Stimulated activated CD4-positive, alpha-beta T cell treated with anti-CD3 and anti-CD28 coated beads, Interleukin-15, amount 100 ng/mL, for 48 hours (primary cell): ENCODE measurements at regions not wholly inside any gene's neighbourhood (a gene's known extent, or its start where the extent isn't known, plus 50 kb on each side); places are given as distances from the start of the nearest gene placed in this dataset.
"Not testable (repeated sequence)": the region's sequence is repeated elsewhere in the genome, so short reads cannot be mapped to it uniquely, and the experiment has no call there.

Experiments used
- DNase-seq, 2 donors: peaks; one replicate each; pipeline ENCODE4 v3.0.0-alpha.2; 2020; ENCODE audit warnings: low read depth in 2 of 2

DNA sequence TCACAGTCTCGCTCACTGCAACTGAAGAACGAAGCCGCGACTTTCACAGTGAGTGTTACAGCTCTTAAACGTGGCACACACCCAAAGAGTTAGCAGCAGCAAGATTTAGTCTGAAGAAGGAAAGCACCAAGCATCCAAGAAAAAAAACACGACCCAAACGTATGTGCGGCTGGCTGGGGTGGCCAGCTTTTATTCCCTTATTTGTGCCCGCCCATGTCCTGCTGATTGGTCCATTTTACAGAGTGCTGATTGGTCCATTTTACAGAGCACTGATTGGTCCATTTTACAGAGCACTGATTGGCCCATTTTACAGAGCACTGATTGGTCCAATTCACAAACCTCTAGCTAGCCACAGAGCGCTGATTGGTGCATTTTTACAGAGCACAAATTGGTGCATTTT, 323.0 kb upstream of the ATP10A start:
- not testable (repeated sequence) for DNase-seq

DNA sequence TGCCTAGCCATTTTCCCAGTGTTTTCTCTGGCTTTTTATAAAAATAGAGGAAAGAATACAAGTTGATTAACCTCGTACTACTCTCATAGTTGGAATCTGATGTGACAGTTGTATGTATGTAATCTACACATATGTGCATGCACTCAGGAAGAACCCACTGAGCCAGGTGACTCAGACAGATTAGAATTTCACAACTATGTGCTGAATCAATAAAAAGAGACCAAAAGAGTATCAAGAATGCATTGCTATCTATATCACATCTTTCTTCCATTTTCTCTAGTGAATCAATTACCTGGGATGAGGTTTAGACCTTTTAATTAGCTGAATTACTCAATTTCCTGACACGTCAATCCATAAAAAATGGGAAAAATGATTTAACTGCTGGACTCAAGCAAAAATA, 319.3 kb upstream of the ATP10A start:
- DNase-seq = no peak

DNA sequence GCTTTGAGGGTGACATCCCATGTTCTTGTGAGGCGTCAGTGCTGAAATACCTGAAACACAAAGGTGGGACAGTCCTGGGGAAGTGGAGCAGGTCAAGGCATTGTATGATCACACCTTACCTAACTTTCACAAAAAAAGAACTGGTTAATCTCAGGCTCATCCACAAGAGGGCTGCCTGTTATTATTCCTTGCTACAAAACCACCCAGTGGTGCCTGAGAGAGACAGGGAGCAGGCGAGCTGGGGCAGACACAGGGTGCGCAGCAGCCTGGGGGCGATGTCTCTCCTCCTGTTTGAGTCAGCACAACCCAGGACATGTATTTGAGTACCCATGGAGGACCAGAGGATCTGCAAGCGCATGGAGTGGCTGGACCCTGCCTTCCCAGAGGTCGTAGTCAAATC, 316.8 kb upstream of the ATP10A start:
- no peak for DNase-seq

DNA sequence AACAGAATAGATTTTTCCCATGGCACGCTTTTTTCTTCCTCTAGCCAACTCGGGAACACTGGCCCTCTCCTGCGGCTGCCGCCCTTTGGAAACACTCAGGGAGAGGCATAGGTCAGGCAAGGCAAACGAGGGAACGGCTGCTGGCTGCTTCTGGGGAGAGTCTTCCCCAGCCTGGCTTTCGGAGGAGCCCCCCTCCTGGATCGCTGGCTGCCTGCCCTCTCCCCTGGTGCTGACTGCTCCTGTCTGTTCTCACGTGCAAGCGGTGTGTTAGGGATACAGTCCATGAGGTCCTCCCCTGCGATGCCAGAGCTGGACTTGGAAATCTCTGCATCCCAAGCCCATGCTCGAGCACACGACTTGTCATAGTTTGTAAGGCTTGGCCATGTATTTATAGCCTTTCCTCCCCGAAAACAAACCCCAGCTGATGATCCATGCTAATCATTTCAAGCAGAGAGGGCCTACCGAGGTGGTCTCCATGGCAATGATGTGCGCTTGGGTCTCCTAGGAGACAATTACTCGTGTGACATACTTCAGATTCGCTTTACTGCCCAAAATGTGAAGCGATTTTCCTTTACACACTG, 315.6 kb upstream of the ATP10A start:
- no peak for DNase-seq

DNA sequence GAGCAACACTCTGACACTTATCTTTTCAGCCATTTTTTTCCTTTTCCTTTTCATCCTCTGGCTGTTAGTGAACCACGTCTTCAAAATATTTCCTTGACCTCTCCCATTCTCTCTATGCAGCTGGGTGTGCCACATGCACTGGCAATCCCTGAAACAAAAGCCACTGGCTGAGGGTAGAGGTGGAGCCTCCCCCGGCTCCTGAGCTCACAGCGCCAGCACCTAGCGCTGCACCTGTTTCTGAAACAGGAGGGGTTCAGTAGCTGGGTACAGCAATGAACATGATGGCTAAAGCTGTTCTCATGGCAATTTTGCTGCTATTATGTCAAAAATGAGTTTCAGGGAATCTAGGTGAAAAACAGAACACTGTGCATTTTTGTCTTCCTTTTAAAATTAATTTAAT, 314.7 kb upstream of the ATP10A start:
- no peak for DNase-seq

DNA sequence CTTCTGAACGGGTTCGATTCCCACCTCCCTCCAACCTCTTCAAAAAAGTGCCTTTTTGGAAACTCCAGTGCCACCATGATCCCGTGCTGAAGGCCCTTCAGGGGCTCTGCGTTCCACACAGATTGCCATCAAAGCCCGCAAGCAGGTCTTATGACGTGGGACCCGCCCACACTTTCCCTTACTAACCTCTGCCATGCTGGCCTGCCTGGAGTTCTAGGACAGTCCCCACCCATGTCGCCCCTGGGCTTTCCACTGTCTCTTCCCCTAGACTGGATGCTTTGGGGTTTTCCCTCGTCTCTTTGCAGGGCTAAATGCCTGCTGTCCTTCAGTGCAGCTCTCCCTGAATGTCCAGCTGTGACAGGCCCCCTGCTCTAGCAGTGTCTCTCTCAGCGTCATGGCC, 313.7 kb upstream of the ATP10A start:
- DNase-seq = no peak

DNA sequence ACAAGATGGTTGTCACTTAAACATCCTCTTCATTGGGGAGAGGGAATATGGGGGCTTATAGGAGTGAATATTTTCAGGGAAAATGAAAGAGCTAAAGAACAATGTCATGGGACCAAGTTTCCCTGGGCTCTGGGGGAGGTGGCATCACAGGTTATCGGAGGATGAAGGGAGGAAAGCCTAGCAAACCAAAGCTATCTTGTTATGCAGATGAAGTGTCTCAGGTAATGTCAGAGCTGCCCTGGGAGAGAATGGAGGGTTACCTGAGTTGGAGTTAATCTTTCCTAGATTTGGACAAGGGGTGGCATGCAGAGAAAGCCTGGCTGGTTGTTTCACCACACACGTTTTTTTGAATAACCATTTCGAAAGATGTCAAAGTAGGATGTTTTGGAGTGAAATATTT, 308.1 kb upstream of the ATP10A start:
- no peak for DNase-seq

DNA sequence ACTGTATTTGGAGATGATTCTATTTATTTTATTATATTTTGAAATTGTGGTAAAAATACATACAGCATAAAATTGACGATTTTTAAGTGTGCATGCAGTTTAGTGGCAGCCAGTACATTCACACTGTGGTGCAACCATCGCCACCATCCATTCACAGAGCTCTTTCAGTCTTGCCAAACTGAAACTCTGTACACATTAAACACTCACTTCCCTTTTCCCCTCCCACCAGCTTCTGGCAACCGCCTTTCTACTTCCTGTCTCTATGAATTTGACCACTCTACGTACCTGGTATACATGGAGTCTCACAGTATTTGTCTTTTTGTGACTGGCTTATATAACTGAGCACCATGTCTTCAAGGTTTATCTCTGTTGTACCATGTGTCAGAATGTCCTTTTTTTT, 303.3 kb upstream of the ATP10A start:
- no peak for DNase-seq

DNA sequence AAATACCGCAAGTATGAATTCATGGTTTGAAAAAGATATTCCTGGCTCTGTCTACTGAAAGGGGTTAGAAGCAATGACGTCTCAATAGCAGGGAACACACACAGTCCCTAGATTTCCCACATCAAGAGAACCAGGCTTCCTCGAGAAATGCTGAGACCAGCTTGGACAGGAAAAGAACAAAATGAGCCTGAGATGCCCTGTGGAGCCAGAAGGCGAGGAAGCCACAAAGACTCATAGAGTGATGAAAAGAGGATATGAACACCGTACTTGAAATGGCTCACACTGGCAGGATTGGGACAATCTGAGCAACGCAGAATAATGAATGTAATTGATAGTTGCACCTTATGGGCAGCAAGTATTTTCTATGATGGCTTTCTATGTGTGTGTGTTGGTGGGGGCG, 302.4 kb upstream of the ATP10A start:
- DNase-seq = no peak

DNA sequence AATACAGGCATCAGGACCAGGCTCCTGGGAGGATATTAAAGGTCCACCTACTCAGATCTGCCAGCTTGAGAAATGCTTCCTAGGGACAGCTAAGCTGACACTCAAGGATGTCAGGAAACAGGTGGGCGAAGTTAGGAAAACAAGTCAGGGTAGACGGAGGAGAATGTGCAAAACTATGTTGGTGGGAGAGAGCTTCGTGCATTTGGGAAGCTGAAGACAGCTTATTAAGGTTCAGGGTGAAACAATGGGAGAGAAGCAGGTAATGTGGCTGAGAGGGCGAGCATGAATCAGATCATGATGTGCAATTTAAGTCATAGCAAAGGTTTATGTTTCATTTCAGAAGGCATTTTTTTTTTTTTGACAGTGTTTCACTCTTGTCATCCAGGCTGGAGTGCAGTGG, 297.2 kb upstream of the ATP10A start:
- DNase-seq = no peak

DNA sequence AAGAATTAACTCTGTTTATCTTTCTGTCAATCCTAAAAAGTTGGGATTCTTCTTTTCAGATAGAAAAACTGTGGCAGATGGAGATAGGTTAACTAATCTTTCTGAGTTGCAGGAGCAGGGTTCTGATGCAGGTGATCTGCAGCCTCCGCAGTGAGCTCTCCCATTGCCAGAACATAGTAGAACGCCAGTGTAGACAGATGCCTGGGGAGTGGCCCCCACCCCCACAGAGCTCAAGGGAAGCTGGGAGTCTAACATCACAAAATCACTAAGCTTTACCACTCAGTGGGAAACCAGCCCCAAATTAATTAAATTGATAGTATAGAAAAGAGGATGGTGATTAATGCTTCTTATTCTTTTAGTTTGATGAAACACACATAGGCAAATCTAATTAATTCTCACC, 295.0 kb upstream of the ATP10A start:
- no peak for DNase-seq

DNA sequence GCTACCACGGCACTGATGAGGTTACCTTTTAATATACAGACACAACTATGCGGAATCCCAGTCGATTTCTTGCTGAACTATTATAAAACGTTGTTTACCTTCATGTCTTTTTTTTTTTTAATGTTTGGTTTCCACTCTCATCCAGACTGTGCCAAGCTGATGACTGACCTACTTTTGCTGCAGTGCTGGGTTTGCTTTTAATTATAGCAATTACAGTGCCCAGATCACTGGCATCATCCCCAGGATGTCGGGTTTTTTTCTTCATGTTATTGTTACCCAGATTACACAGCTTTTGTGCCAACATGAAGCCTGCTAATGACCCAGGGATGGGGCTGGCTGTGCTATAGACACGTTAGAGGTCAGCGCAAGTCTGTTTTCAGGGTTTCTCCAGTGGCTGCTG, 294.0 kb upstream of the ATP10A start:
- no peak for DNase-seq

DNA sequence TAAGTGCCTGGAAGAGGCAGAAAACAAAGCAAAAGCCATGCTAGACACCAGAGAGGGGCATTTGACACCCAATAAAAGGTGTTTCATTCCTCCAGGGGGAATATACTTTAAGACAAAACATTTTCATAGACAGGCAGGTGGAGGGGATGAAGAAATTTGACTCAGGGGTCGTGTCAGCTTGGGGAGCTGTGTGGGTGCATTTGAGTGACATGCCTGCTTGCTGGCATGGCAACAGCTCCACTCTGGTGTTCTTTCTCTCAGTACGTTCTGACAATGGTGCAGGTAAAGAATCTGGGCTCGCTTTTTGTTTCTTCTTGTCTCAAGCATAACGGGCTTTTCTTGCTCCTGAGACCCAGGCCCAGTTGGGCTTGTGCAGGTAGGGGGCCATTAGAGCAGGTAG, 292.9 kb upstream of the ATP10A start:
- DNase-seq = no peak

DNA sequence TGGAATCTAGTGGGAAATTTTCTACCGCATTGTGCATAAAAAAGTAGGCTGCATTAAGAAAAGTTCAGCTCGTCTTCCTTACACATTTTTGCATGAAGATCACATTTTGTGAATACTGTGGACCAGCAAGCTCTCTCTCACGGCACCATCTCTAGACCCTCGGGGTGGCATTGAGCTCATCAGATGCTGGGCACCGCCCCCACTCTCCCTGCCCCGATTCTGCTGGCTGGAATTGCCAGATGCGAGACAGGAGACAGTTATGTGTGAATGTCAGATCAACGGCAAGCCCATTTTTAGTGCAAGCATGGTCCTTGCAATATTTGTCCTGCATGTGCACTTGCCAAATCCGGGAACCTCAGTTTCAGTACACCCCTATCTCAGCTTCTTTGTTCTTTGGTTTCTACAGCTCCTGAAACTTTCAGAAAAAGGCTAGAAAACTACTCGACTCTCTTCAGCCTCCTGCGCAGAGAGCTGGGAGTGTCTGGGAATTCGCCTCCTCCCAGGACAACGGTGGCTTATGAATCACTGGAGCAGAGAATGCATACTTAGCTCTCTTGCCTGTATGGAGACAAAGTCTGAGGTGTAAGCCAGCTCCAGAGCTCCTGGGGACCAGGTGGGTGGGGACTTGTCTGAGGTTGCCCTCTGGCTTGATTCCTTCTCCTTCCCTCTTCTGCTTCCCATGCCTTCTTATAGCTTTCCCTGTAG, 285.2 kb upstream of the ATP10A start:
- DNase-seq = no peak

DNA sequence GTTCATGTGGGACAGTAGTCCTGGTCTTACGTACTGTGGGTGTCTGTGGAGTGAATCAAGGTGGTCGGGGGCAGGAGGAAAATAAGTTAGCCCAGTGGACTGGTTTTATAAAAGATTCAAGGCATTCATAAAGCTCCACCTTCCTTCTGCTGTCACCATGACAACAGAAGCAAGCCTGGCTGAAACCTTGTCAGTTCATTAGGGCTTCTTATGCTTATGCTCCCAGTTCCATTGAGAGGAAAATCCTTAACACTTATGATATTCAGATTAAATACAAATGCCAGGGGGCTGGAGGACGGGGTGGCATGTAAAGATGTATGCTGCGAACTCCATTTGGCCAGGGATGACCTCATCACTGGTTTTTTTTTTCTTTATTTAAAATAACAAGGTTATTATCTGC, 283.1 kb upstream of the ATP10A start:
- DNase-seq = no peak

DNA sequence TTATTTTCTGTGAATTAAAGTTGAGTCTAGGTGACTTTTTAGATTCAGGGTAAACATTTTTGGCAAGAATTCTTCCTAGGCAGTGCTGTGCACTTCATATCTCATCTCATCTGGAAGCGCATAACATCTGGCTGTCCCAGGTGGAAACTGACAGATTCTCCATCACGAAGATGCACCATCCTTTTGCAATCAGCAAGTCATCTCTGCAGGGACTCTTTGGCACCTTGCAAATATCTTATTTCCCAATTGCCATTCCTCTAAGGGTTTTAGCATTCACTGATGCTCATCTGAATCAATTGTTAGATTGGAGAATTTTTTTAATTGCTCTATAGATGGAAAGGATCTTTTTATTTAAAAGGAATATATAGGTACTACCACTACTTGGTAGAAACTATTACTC, 282.7 kb upstream of the ATP10A start:
- no peak for DNase-seq

DNA sequence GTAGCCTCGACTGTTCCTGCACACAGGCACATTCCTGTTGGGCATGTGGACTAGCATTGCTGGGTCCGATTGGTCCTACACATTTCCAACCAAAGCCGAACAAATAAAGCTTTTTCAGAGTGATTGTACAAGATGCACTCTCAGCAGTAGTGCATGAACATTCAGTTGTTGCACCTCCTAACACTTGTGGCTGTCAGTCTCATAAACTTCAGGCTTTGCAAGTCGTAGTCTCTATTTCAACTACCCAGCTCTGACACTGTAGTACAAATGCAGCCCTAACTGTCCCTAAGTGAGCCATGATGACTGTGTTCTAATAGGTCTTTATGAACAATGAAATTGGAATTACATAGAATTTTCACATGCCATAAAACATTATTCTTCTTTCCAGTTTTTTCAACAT, 281.7 kb upstream of the ATP10A start:
- no peak for DNase-seq

DNA sequence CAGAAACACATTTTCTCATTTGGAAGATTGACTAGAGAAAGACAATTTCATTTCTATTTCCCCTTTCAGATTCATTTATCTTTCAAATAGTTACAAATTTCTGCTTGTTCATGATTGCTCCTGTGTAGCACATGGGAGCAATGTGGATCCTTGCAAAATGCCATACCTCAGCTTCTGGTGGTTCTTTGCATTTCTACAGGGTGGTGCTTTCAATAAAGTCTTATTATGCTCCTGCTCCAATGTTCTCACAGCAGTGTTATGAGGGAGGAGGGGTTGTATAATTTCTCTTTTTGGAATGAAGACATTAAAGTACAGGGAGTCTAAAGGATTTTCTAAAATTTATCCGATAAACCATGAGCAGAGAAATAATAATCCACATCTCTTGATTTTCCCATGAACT, 280.1 kb upstream of the ATP10A start:
- DNase-seq = no peak

DNA sequence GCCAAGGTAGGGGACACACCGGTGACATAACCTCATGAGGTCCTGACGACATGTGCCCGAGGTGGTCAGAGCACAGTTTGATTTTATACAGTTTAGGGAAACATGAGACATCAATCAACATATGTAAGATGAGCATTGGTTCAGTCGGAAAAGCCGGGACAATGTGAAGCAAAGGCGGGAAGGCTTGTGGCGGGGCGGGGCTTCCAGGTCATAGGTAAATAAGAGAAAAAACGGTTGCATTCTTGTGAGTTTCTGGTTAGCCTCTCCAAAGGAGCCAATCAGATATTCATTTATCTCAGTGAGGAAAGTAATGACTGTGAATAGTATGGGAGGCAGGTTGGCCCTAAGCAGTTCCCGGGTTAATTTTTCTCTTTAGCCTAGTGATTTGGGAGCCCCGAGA, 271.7 kb upstream of the ATP10A start:
- no peak for DNase-seq

DNA sequence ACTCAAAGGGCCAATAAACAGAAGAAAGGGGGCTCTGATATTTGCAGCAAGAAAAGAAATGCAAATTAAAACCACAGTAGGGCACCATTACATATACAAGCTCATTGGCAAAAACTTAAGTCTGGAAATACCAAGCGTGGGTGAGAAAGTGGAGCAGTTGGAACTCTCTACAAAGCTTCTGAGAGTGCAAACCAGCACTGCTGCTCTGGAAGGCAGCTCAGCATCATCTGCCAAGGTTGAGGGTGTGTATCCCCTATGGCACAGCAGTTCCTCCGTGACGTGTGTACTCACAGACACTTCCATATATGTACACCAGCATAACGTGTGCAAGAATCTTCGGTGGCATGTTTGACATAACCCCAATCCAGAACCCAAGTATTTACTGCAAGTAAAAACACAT, 271.0 kb upstream of the ATP10A start:
- no peak for DNase-seq

DNA sequence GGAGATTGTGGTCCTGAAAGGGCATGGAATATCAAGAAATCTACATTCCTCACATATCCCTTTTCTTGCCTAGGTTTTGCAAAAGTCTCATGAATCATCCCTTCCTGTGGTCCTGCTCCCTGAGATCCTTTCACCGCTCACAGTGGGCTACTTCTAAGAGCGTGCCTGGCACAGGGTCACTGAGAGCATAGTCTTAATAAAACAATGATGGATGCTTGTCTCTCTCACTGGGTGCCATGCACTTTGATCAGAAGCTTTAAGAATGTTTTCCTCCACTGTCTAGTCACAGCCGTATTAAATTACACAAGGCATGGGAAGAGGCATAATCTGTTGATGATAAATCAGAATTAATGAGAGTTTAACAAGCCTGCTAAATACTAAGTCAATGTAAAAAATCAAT, 269.7 kb upstream of the ATP10A start:
- DNase-seq = no peak

DNA sequence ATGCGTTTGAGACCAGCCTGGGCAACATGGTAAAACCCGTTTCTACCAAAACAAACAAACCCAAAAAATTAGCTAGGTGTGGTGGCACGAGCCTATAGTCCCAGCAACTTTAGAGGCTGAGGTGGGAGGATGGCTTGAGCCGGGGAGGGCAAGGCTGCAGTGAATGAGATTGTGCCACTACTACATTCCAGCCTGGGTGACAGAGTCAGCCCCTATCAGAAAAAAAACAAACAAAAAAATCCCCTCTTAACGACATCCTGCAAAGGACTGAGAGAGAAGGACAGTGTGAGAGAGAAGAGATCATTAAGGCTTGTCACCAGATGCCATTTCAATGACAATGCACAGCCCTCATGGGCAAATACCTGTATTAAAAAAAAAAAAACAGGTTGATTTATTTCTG, 266.7 kb upstream of the ATP10A start:
- DNase-seq = no peak

DNA sequence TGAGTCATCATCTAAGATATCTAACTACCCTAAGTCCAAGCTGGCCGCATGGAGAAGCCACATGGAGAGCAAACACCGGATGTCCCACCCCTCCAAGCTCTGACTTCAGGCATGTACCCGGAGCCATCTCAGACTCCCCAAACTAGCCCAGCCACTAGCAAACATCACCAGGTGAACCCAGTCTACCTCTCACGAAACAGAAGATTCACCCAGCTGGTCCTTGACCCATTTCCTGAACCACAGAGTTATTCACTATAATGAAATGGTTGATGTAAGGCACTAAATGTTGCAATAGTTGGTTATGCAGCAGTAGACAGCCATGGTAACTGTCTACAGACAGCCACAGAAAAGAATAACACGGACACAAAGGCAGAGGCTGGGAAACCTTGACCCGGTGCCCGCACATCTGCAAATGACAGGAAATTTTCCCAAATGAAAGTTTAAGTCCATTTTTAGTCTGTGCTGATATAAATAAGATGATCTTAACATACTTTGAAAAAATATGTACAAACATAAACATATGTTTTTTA, 265.5 kb upstream of the ATP10A start:
- no peak for DNase-seq

DNA sequence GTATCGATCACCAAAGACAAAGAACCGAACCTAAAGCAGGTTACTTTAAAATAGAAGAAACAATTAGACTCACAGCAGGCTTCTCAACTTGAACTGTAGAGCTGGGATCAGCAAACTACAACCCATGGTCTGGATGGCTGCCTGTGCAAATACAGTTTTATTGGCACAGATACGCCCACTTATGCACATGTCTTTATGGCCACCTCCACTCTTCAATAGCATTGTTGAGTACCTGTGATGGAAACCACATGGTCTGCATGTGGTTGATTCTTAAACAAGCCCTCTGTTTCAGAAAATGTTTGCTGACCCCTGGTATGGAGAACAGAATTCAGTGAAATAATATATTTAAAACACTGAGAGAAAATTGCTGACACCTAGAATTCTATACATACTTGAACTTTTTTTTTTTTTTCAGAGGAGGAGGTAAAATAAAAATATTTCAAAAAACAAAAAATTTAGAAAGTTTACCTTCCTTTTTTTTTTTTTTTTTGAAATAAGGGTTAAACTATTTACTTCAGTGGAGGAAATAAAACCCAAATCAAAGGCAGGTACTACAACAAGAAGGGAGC, 263.8 kb upstream of the ATP10A start:
- DNase-seq = no peak
